Activated T-helper 2 cell treated with anti-CD3 and anti-CD28 coated beads, Interferon-gamma antibody, Interleukin-2, Interleukin-4, amounts not matched to agents 10 μg/mL and 5 μg/mL and 100 μg/mL, durations not matched to agents 14 hours and 24 hours and 36 hours (primary cell): ENCODE measurements at regions not wholly inside any gene's neighbourhood (a gene's known extent, or its start where the extent isn't known, plus 50 kb on each side); places are given as distances from the start of the nearest gene placed in this dataset.
"Not testable (repeated sequence)": the region's sequence is repeated elsewhere in the genome, so short reads cannot be mapped to it uniquely, and the experiment has no call there.

ENCODE experiments used
- DNase-seq: peaks from one replicate; pipeline ENCODE4 v3.0.0; 2021; ENCODE audit warnings: low spot score
- H3K27ac Mint-ChIP-seq: one replicate; pipeline ENCODE4 v1.8.0; 2021; ENCODE audit warnings: mixed read lengths
- H3K27me3 Mint-ChIP-seq: one replicate; pipeline ENCODE4 v1.8.0; 2021; ENCODE audit warnings: low read depth, mixed read lengths
- H3K36me3 Mint-ChIP-seq: one replicate; pipeline ENCODE4 v1.8.0; 2021; ENCODE audit warnings: low read depth, mixed read lengths
- H3K4me1 Mint-ChIP-seq: one replicate; pipeline ENCODE4 v1.8.0; 2021; ENCODE audit warnings: low read depth, mixed read lengths
- H3K4me3 Mint-ChIP-seq: one replicate; pipeline ENCODE4 v1.8.0; 2021; ENCODE audit warnings: low read depth, mild to moderate bottlenecking, moderate library complexity, mixed read lengths
- H3K9me3 Mint-ChIP-seq: one replicate; pipeline ENCODE4 v1.8.0; 2021; ENCODE audit warnings: mixed read lengths
- intact Hi-C: fragments of 100-400 bp; cut with micrococcal nuclease; formaldehyde crosslinking; loops from one replicate; pipeline ENCODE4 v1.15.1; 2023

GRCh38 chr15:79621805-79622204 is 189.7 kb downstream of the MINAR1 start:
- intact Hi-C loops, DNase-seq, H3K9me3 Mint-ChIP-seq, H3K4me1 Mint-ChIP-seq, H3K36me3 Mint-ChIP-seq, H3K27ac Mint-ChIP-seq, H3K4me3 Mint-ChIP-seq: not testable (repeated sequence)
- peaks cover 37% of the 10 kb centered on the region for H3K27me3 Mint-ChIP-seq

- DNase-seq = no peak
- H3K36me3 Mint-ChIP-seq = no peaks in the 10 kb centered on the region
- peaks cover 41% of the 10 kb centered on the region for H3K27me3 Mint-ChIP-seq
- H3K9me3 Mint-ChIP-seq = no peaks in the 10 kb centered on the region
- H3K4me3 Mint-ChIP-seq = no peak overlapping the region
- intact Hi-C loops = no loop called here
- H3K27ac Mint-ChIP-seq = no peak overlapping the region
- H3K4me1 Mint-ChIP-seq = no peaks in the 10 kb centered on the region
These were observed 191.4 kb downstream of the MINAR1 start for GRCh38 chr15:79623488-79623887.

- H3K27ac Mint-ChIP-seq = no peak overlapping the region
- no peaks in the 10 kb centered on the region for H3K4me1 Mint-ChIP-seq
- no peak overlapping the region for H3K4me3 Mint-ChIP-seq
- intact Hi-C loops = no loop called here
- no peaks in the 10 kb centered on the region for H3K9me3 Mint-ChIP-seq
- no peaks in the 10 kb centered on the region for H3K36me3 Mint-ChIP-seq
- no peak for DNase-seq
- peaks cover 32% of the 10 kb centered on the region for H3K27me3 Mint-ChIP-seq
These were observed 197.6 kb downstream of the MINAR1 start for GRCh38 chr15:79629687-79630086.

- intact Hi-C loops = no loop called here
- Mint-ChIP-seq H3K36me3 (no peaks in the 10 kb centered on the region), H3K27me3 (peaks cover 19% of the 10 kb centered on the region)
These were observed 200.3 kb downstream of the MINAR1 start for GRCh38 chr15:79632457-79632856.

GRCh38 chr15:79635149-79635771 is 203.1 kb downstream of the MINAR1 start:
- no peak for DNase-seq
- Mint-ChIP-seq H3K9me3 (no peaks in the 10 kb centered on the region), H3K27ac (no peak overlapping the region), H3K36me3 (no peaks in the 10 kb centered on the region), H3K27me3 (peaks cover 14% of the 10 kb centered on the region), H3K4me1 (no peaks in the 10 kb centered on the region), H3K4me3 (no peak overlapping the region)
- intact Hi-C loops = no loop called here

More at GRCh38 chr15:79632457-79632856, 200.3 kb downstream of the MINAR1 start:
- Mint-ChIP-seq H3K4me3 (no peak overlapping the region), H3K9me3 (no peaks in the 10 kb centered on the region), H3K27ac (no peak overlapping the region), H3K4me1 (no peaks in the 10 kb centered on the region)
- DNase-seq = no peak

GRCh38 chr15:79635897-79636561 is 203.9 kb downstream of the MINAR1 start:
- H3K4me3 Mint-ChIP-seq = no peak overlapping the region

GRCh38 chr15:79640206-79640605 is 208.1 kb downstream of the MINAR1 start:
- peaks cover 14% of the 10 kb centered on the region for H3K4me1 Mint-ChIP-seq
- no peak overlapping the region for H3K4me3 Mint-ChIP-seq
- H3K9me3 Mint-ChIP-seq = peaks cover 3% of the 10 kb centered on the region
- peaks cover 3% of the 10 kb centered on the region for H3K27me3 Mint-ChIP-seq
- H3K36me3 Mint-ChIP-seq = peaks cover 3% of the 10 kb centered on the region
- no peak for DNase-seq
- H3K27ac Mint-ChIP-seq = no peak overlapping the region
- intact Hi-C loops = loop anchor here (10.0 kb wide), 1 partner anchor 325 kb away; no protein-coding TSS in a partner anchor

More at GRCh38 chr15:79635897-79636561, 203.9 kb downstream of the MINAR1 start:
- Mint-ChIP-seq H3K27me3 (peaks cover 9% of the 10 kb centered on the region), H3K27ac (no peak overlapping the region), H3K4me1 (no peaks in the 10 kb centered on the region), H3K36me3 (no peaks in the 10 kb centered on the region), H3K9me3 (no peaks in the 10 kb centered on the region)
- no peak for DNase-seq
- intact Hi-C loops = no loop called here

- Mint-ChIP-seq H3K4me3 (no peak overlapping the region), H3K9me3 (peaks cover 6% of the 10 kb centered on the region), H3K36me3 (peaks cover 3% of the 10 kb centered on the region), H3K27me3 (peaks cover 5% of the 10 kb centered on the region), H3K4me1 (peaks cover 14% of the 10 kb centered on the region), H3K27ac (no peak overlapping the region)
- intact Hi-C loops = loop anchor here (10.0 kb wide), 1 partner anchor 323 kb away; no protein-coding TSS in a partner anchor
- no peak for DNase-seq
These were observed 209.7 kb downstream of the MINAR1 start for GRCh38 chr15:79641841-79642240.

GRCh38 chr15:79643393-79643792 is 211.3 kb downstream of the MINAR1 start:
- DNase-seq = no peak
- Mint-ChIP-seq H3K9me3 (peaks cover 7% of the 10 kb centered on the region), H3K4me1 (peaks cover 14% of the 10 kb centered on the region), H3K36me3 (peaks cover 3% of the 10 kb centered on the region), H3K27ac (peak overlapping the region; percentile 77), H3K27me3 (peaks cover 5% of the 10 kb centered on the region), H3K4me3 (no peak overlapping the region)
- intact Hi-C loops = loop anchor here (10.0 kb wide), 1 partner anchor 321 kb away; no protein-coding TSS in a partner anchor

- intact Hi-C loops = loop anchor here (10.0 kb wide), 1 partner anchor 321 kb away; no protein-coding TSS in a partner anchor
- Mint-ChIP-seq H3K27me3 (peaks cover 5% of the 10 kb centered on the region), H3K4me3 (no peak overlapping the region), H3K4me1 (peaks cover 14% of the 10 kb centered on the region), H3K9me3 (peaks cover 7% of the 10 kb centered on the region), H3K36me3 (peaks cover 3% of the 10 kb centered on the region), H3K27ac (peak overlapping the region; percentile 72)
- peak; percentile 11 for DNase-seq
These were observed 212.0 kb downstream of the MINAR1 start for GRCh38 chr15:79644091-79644490.

GRCh38 chr15:79652972-79653371 is 220.8 kb downstream of the MINAR1 start:
- H3K9me3 Mint-ChIP-seq, H3K4me3 Mint-ChIP-seq, H3K36me3 Mint-ChIP-seq: not testable (repeated sequence)

GRCh38 chr15:79653533-79653932 is 221.4 kb downstream of the MINAR1 start:
- H3K27me3 Mint-ChIP-seq = peaks cover 5% of the 10 kb centered on the region
- no peak overlapping the region for H3K27ac Mint-ChIP-seq
- no peak overlapping the region for H3K4me3 Mint-ChIP-seq
- no peaks in the 10 kb centered on the region for H3K36me3 Mint-ChIP-seq
- peaks cover 3% of the 10 kb centered on the region for H3K9me3 Mint-ChIP-seq
- intact Hi-C loops = no loop called here
- H3K4me1 Mint-ChIP-seq = no peaks in the 10 kb centered on the region
- no peak for DNase-seq

More at GRCh38 chr15:79652972-79653371, 220.8 kb downstream of the MINAR1 start:
- H3K27me3 Mint-ChIP-seq, intact Hi-C loops, H3K27ac Mint-ChIP-seq, H3K4me1 Mint-ChIP-seq, DNase-seq: not testable (repeated sequence)
